Medulla oblongata (tissue), 1 donor: ENCODE measurements at regions not wholly inside any gene's neighbourhood (a gene's known extent, or its start where the extent isn't known, plus 50 kb on each side); places are given as distances from the start of the nearest gene placed in this dataset.
"Not testable (repeated sequence)": the region's sequence is repeated elsewhere in the genome, so short reads cannot be mapped to it uniquely, and the experiment has no call there.

Experiments used
- DNase-seq: peaks from one replicate; pipeline ENCODE4 v3.0.0-alpha.2; 2015; ENCODE audit errors: extremely low spot score

- not testable (repeated sequence) for DNase-seq
These were observed 4037.7 kb upstream of the TPTE start for GRCh38 chr21:6483645-6484044.

- DNase-seq: not testable (repeated sequence)
These were observed 4034.6 kb upstream of the TPTE start for GRCh38 chr21:6486821-6487220.

GRCh38 chr21:6492691-6493090 is 4028.7 kb upstream of the TPTE start:
- DNase-seq: not testable (repeated sequence)

DNA sequence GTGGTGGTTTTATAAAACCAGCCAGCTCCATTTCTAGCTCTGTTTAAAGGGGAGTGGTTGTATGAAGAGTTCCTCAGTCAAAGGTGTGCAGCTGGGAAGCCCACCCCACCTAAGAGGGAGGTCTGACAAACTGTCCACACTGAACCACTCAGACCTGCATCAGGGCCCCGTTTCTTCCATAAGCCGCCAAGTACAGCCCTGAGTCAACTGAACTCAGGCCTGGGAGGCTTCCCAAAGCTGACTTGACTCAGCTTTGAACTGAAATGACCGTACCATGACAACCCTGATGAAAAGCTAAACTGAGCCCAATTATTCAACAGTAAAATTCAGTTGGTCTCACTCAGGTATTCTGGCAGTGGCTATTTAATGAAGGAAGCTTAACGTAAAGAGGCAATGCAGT is 4027.4 kb upstream of the TPTE start:
- DNase-seq: not testable (repeated sequence)

DNA sequence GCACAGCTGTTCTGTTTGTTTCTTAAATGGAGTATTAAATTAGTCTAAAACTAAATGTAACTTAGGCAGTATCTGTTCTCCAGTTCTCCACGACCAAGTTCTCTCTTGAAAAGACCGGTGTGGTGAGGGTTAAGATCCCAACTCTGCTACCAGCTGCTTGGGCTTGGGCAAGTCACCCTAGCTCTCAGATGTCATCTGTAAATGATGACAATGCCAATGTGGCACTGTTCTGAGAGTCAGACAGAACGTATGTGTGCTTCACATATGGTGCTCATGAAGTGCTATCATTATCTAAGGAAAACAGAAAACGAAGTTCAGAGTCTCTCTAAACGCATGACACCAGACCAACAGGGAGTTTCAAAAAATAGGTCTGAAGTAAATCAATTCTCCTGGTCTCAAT is 4025.0 kb upstream of the TPTE start:
- not testable (repeated sequence) for DNase-seq

- DNase-seq: not testable (repeated sequence)
These were observed 4022.7 kb upstream of the TPTE start for GRCh38 chr21:6498716-6499115.

- DNase-seq: not testable (repeated sequence)
These were observed 4022.1 kb upstream of the TPTE start for GRCh38 chr21:6499128-6499826.

GRCh38 chr21:6499866-6500265 is 4021.5 kb upstream of the TPTE start:
- not testable (repeated sequence) for DNase-seq

- not testable (repeated sequence) for DNase-seq
These were observed 4020.7 kb upstream of the TPTE start for GRCh38 chr21:6500681-6501080.

- DNase-seq: not testable (repeated sequence)
These were observed 4015.1 kb upstream of the TPTE start for GRCh38 chr21:6506167-6506894.

- not testable (repeated sequence) for DNase-seq
These were observed 4013.8 kb upstream of the TPTE start for GRCh38 chr21:6507632-6508031.

GRCh38 chr21:6521777-6522176 is 3999.6 kb upstream of the TPTE start:
- DNase-seq: not testable (repeated sequence)

DNA sequence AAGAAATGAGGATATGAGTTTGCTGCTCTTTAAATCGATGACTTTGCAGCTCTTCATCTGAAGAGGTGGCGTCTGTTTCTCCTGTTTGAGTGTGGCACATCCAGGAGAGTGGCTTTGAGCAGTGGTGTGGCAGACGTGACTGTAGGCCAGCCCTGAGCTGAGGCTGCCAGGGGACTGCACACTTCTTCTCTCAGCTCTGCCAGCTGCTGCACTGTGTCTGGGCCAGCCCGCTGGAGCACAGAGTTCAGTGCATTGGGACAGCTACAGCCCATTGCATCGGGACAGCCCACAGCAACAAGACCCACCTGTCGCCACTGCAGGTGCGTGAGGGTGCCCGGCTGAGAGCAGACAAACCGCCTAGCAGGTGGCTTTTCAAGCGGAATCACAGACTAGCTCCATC is 3995.2 kb upstream of the TPTE start:
- DNase-seq: not testable (repeated sequence)

DNA sequence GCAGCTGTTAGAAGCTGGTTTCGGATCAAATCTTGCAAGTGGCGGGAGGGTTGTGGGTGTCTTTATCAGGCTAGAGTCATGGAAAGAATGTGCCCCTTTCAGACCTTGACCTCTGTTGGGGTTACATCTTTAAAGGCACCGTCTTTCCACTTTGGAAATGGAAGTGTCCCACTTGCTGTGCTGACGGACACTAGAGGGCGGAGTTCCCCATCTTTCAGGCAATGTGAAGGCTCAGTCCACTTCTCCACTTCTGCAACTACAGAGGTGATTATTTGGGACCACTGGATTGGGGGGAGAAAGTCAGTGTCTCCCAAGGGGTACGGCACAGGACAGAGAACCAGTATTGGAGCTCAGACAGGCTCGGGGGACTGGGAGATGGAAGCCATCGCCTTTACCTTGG is 3990.7 kb upstream of the TPTE start:
- not testable (repeated sequence) for DNase-seq

DNA sequence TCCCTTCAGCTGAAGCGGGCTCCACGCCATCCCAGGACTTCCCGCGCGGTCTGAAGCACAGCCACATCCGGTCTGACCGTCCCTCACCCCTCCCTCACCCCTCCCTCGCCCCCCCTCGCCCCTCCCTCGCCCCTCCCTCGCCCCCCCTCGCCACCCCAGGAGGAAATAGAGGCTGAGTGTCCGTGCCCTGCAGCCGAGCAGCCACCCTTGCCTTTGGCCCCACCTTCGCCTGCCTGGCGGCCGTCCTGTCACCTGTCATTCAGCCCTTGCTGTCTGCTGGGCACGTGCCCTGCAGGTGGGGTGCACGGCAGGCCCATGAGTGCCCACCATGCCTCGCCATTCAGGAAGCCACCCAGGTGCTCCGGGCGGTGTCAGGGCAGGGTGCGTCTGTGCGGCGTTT is 3988.1 kb upstream of the TPTE start:
- DNase-seq: not testable (repeated sequence)

GRCh38 chr21:6538320-6538719 is 3983.1 kb upstream of the TPTE start:
- DNase-seq: not testable (repeated sequence)

DNA sequence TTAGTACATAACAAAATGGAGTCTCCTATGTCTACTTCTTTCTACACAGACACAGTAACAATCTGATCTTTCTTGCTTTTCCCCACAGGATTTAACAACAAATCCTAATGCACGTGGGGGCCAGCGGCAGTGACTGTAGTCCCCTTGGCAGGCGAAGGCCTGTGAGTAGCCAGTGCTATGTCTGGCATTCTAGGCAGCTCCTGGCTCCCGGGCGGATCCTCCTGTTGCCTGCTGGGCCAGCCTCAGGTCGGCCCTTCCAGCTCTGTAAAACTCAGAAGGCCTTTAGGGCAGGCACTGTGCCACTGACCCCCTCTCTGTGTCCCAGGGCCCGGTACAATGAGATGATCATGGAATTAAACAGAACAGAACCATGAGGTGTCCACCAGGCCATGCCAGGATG is 3981.7 kb upstream of the TPTE start:
- DNase-seq: not testable (repeated sequence)

- not testable (repeated sequence) for DNase-seq
These were observed 3980.3 kb upstream of the TPTE start for GRCh38 chr21:6541036-6541435.

GRCh38 chr21:6545288-6545687 is 3976.1 kb upstream of the TPTE start:
- DNase-seq: not testable (repeated sequence)

- not testable (repeated sequence) for DNase-seq
These were observed 3970.3 kb upstream of the TPTE start for GRCh38 chr21:6551045-6551444.

GRCh38 chr21:6553505-6554376 is 3967.6 kb upstream of the TPTE start:
- DNase-seq: not testable (repeated sequence)

- DNase-seq: not testable (repeated sequence)
These were observed 3967.0 kb upstream of the TPTE start for GRCh38 chr21:6554377-6554864.
